Stomach (tissue), 4 donors: ENCODE measurements at regions not wholly inside any gene's neighbourhood (a gene's known extent, or its start where the extent isn't known, plus 50 kb on each side); places are given as distances from the start of the nearest gene placed in this dataset.
A peak's percentile ranks its signal among the peaks of the same experiment; 100 is the strongest.

ENCODE experiments used
- EP300 ChIP-seq: sonication (generic); formaldehyde crosslinking; IDR thresholded peaks from one replicate; pipeline ENCODE4 v1.6.1; 2017; ENCODE audit warnings: antibody characterized with exemption
- TF ChIP-seq, protein P1 (sequence below), 7 experiments: fragments of 450-650 bp in 4 of 7; fragments of 200-600 bp in 3 of 7; sonication (generic) in 3 of 7; IDR thresholded peaks; one replicate each; pipeline ENCODE4 v1.5.1; 2016 to 2019; ENCODE audit warnings: antibody characterized with exemption in 7 of 7, control low read depth in 2 of 7, mild to moderate bottlenecking in 1 of 7

DNA sequence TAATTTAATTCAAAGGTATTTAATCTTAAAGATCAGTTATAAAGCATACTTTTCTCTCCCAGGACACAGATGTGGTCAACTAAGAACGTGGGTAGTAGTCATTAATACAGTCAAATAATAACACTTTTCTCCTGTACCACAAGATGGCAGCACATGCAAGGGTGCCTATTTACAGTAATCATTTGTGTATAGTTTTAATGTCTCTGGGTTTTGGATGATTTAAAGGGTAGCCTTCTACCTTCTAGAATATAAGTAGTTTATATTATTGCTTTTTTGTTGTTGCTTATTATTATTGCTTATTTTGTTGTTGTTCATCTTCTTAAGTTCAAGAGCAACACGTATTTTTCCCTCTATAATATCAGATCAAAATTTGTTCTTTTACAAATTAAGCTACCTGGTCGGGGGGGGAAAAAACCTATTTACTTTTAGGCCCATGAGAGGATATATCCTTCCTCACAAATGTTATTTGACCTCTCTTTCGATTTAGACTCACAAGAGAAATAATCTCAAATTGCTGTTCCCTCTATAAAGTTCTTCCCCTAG is 59.6 kb upstream of the SLC27A6 start:
- TF ChIP-seq, protein P1, sequence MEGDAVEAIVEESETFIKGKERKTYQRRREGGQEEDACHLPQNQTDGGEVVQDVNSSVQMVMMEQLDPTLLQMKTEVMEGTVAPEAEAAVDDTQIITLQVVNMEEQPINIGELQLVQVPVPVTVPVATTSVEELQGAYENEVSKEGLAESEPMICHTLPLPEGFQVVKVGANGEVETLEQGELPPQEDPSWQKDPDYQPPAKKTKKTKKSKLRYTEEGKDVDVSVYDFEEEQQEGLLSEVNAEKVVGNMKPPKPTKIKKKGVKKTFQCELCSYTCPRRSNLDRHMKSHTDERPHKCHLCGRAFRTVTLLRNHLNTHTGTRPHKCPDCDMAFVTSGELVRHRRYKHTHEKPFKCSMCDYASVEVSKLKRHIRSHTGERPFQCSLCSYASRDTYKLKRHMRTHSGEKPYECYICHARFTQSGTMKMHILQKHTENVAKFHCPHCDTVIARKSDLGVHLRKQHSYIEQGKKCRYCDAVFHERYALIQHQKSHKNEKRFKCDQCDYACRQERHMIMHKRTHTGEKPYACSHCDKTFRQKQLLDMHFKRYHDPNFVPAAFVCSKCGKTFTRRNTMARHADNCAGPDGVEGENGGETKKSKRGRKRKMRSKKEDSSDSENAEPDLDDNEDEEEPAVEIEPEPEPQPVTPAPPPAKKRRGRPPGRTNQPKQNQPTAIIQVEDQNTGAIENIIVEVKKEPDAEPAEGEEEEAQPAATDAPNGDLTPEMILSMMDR (IDR thresholded peaks at IDR 0.05): peak in 5 of 7 experiments; percentile 52 to 75 (median 59)
- TF ChIP-seq EP300: no peak
